ENCODE measurements at regions not wholly inside any gene's neighbourhood (a gene's known extent, or its start where the extent isn't known, plus 50 kb on each side); places are given as distances from the start of the nearest gene placed in this dataset.

GRCh38 chr4:123299212-123299691 lies 97.3 kb upstream of the SPRY1 start:
- Mint-ChIP-seq H3K36me3 (ENCODE audit: low read depth) (peaks cover 5% of the 10 kb centered on the region), H3K9me3 (no peaks in the 10 kb centered on the region), H3K4me1 (peaks cover 32% of the 10 kb centered on the region), H3K27me3 (ENCODE audit: low read depth) (no peaks in the 10 kb centered on the region), H3K27ac (ENCODE audit: unreplicated experiment) (no peak overlapping the region), H3K4me3 (no peak overlapping the region)
- TF ChIP-seq, protein P1, sequence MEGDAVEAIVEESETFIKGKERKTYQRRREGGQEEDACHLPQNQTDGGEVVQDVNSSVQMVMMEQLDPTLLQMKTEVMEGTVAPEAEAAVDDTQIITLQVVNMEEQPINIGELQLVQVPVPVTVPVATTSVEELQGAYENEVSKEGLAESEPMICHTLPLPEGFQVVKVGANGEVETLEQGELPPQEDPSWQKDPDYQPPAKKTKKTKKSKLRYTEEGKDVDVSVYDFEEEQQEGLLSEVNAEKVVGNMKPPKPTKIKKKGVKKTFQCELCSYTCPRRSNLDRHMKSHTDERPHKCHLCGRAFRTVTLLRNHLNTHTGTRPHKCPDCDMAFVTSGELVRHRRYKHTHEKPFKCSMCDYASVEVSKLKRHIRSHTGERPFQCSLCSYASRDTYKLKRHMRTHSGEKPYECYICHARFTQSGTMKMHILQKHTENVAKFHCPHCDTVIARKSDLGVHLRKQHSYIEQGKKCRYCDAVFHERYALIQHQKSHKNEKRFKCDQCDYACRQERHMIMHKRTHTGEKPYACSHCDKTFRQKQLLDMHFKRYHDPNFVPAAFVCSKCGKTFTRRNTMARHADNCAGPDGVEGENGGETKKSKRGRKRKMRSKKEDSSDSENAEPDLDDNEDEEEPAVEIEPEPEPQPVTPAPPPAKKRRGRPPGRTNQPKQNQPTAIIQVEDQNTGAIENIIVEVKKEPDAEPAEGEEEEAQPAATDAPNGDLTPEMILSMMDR (conservative IDR thresholded peaks at IDR 0.05): no peak
- DNase-seq (ENCODE audit: low read depth, low spot score): no peak

DNA sequence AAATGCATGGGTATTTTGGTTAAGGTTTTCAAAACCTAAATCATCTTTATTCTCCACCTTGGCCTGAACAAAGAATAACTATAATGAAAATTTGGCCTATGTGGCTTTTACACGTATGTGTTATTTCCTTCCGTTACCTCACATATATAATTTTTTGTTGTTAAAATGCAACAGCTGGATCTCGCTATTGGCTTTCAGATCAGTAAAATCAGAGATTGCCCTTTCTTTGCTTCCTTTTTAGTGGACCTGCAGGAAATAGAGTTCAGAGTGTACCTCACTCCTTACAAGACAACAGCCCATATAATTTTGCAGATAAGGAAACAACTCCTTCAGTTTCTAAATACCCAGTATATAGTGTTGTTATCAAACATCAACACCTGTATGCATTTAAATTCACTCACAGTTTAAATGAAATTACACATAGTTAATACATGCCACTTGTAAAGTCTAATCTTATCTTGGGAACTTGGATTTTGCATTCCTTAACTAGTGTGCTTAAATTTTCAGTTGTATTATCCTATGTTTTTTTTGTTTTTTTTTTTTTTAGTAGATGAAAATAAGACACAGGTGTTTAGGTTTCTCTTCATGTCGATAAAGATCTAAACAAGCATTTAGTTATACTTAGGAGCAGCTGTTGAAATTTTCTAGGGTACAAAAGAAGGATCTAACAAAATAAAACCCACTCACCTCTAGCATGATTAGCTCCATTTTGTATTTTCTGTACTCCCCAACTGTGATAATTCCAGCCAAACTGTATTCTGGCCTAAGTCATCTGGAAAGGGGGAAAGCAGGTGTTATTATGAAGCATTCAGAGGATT lies 96.2 kb upstream of the SPRY1 start:
- no peak overlapping the region for H3K4me3 Mint-ChIP-seq
- no peaks in the 10 kb centered on the region for H3K27me3 Mint-ChIP-seq (ENCODE audit: low read depth)
- peaks cover 44% of the 10 kb centered on the region for H3K4me1 Mint-ChIP-seq
- no peak overlapping the region for H3K27ac Mint-ChIP-seq (ENCODE audit: unreplicated experiment)
- DNase-seq (ENCODE audit: low read depth, low spot score): no peak
- TF ChIP-seq, protein P1 (conservative IDR thresholded peaks at IDR 0.05): no peak
- H3K36me3 Mint-ChIP-seq (ENCODE audit: low read depth): peaks cover 5% of the 10 kb centered on the region
- H3K9me3 Mint-ChIP-seq: no peaks in the 10 kb centered on the region

DNA sequence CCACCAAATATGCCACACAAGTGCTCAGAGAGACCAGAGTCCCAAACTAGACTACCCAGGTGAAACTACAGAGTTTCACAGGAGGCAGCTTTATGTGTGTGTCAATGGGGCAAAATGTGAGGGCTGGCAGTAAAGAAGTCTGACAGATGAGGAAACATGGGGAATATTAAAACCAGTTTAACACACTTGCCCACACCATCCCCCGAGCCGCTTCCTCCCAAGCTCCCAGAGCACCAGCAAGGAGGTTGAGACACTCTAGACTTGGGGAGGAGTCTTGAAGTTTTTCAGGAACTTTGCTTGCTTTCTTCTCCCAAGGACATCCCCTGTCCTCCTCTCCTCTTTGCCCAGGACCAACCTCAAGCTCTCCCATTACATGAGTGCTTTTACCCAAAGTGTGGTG lies 94.7 kb upstream of the SPRY1 start:
- Mint-ChIP-seq H3K36me3 (ENCODE audit: low read depth) (peaks cover 2% of the 10 kb centered on the region), H3K27ac (ENCODE audit: unreplicated experiment) (peak overlapping the region; percentile 64), H3K4me3 (no peak overlapping the region), H3K9me3 (no peaks in the 10 kb centered on the region), H3K4me1 (peaks cover 57% of the 10 kb centered on the region), H3K27me3 (ENCODE audit: low read depth) (no peaks in the 10 kb centered on the region)
- TF ChIP-seq, protein P1 (conservative IDR thresholded peaks at IDR 0.05): no peak
- DNase-seq (ENCODE audit: low read depth, low spot score): no peak

- H3K27me3 Mint-ChIP-seq (ENCODE audit: low read depth): no peaks in the 10 kb centered on the region
- H3K36me3 Mint-ChIP-seq (ENCODE audit: low read depth): peaks cover 3% of the 10 kb centered on the region
- H3K27ac Mint-ChIP-seq (ENCODE audit: unreplicated experiment): peak overlapping the region; percentile 79
- DNase-seq (ENCODE audit: low read depth, low spot score): peak; percentile 36
- peak overlapping the region; percentile 58 for H3K4me3 Mint-ChIP-seq
- H3K4me1 Mint-ChIP-seq: peaks cover 59% of the 10 kb centered on the region
- peaks cover 3% of the 10 kb centered on the region for H3K9me3 Mint-ChIP-seq
- TF ChIP-seq, protein P1 (conservative IDR thresholded peaks at IDR 0.05): no peak
Observed at GRCh38 chr4:123304151-123304964, 92.2 kb upstream of the SPRY1 start.

DNA sequence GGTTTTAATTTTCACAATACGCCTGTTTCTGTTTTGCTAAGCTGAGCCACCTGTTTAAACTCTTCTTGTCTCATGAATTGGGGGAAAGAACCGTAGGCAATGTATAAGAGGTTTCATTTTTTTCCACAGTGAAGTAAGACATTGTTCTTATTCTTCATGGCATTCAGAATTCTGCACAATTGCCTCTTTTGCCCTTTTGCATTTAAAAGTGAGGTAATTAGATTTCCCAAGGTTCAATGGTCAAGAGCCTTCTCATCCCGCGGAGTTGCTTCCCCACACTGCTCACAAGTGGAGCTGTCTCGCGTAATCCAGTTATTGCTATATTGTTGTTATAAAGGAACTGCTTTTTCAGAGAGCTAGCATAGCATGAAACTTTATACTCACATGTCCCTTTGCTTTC lies 90.9 kb upstream of the SPRY1 start:
- TF ChIP-seq, protein P1 (conservative IDR thresholded peaks at IDR 0.05): no peak
- no peak for DNase-seq (ENCODE audit: low read depth, low spot score)
- Mint-ChIP-seq H3K4me1 (peaks cover 63% of the 10 kb centered on the region), H3K36me3 (ENCODE audit: low read depth) (peaks cover 5% of the 10 kb centered on the region), H3K4me3 (peak overlapping the region; percentile 58), H3K27ac (ENCODE audit: unreplicated experiment) (peak overlapping the region; percentile 79), H3K9me3 (peaks cover 3% of the 10 kb centered on the region), H3K27me3 (ENCODE audit: low read depth) (no peaks in the 10 kb centered on the region)
